H1 (cell line): ENCODE measurements at regions not wholly inside any gene's neighbourhood (a gene's known extent, or its start where the extent isn't known, plus 50 kb on each side); places are given as distances from the start of the nearest gene placed in this dataset.

ENCODE experiments used
- BACH1 ChIP-seq: IDR thresholded peaks from 2 replicates; pipeline ENCODE4 v1.6.1; 2012; ENCODE audit warnings: low read length, improper control_type of control experiment
- CBX5 ChIP-seq: fragments of 300-800, 300-1000 bp; sonication (generic); IDR thresholded peaks from 2 replicates; pipeline ENCODE4 v1.7.1; 2016; ENCODE audit warnings: antibody characterized with exemption, low read length, low read depth
- CEBPB ChIP-seq: IDR thresholded peaks from 2 replicates; pipeline ENCODE4 v1.6.1; 2012; ENCODE audit warnings: low read depth, low read length
- EZH2 ChIP-seq: fragments of 200-600 bp; sonication (generic); IDR thresholded peaks from 2 replicates; pipeline ENCODE4 v1.7.1; 2012; ENCODE audit warnings: low read depth, mild to moderate bottlenecking, moderate library complexity, low read length, inconsistent platforms; ENCODE audit not compliant: severe bottlenecking
- JUN ChIP-seq: IDR thresholded peaks from 2 replicates; pipeline ENCODE4 v1.6.1; 2011; ENCODE audit warnings: low read depth, mild to moderate bottlenecking, improper control_type of control experiment, low read length
- NANOG ChIP-seq: IDR thresholded peaks from 2 replicates; pipeline ENCODE4 v1.6.1; 2011; ENCODE audit warnings: low read length, low read depth, mild to moderate bottlenecking, inconsistent platforms; ENCODE audit not compliant: insufficient read depth, poor library complexity, severe bottlenecking
- SIRT6 ChIP-seq: IDR thresholded peaks from one replicate; pipeline ENCODE4 v1.7.1; 2012; ENCODE audit warnings: low read length, inconsistent platforms
- SP2 ChIP-seq: IDR thresholded peaks from 2 replicates; pipeline ENCODE4 v1.6.1; 2012; ENCODE audit warnings: mild to moderate bottlenecking, low read length, inconsistent platforms
- TAF7 ChIP-seq: optimal IDR thresholded peaks from 2 replicates; pipeline ENCODE3; 2011; ENCODE audit warnings: low read depth, mild to moderate bottlenecking, inconsistent platforms, low read length, moderate library complexity, borderline replicate concordance
- TCF12 ChIP-seq: IDR thresholded peaks from 2 replicates; pipeline ENCODE4 v1.6.1; 2011; ENCODE audit warnings: low read depth, mild to moderate bottlenecking, low read length
- USF2 ChIP-seq: IDR thresholded peaks from 2 replicates; pipeline ENCODE4 v1.6.1; 2011; ENCODE audit warnings: low read length, improper control_type of control experiment
- TF ChIP-seq, protein P1 (sequence below): fragments of 300-600 bp; sonication (generic); IDR thresholded peaks from 2 replicates; pipeline ENCODE4 v1.7.1; 2012; ENCODE audit warnings: low read length, moderate library complexity, mild to moderate bottlenecking, inconsistent platforms; ENCODE audit not compliant: insufficient replicate concordance

DNA sequence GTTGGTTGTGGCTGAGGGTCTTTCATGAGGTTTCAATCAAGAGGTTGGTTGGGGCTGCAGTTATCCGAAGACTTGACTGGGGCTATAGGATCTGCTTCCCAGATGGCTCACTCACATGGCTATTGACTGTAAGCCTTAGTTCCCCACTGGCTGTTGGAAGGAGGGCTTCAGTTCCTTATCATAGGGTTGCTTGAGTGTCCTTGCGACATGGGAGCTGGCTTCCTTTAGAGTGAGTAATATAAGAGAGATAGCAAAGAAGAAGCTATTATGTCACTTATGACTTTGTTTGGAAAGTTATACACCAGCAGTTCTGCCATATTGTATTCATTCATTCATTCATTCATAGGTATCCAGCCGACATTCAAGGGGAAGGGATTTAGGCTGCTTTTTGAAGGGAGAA, 121.4 kb upstream of the WSCD1 start (continued):
- TF ChIP-seq, protein P1, sequence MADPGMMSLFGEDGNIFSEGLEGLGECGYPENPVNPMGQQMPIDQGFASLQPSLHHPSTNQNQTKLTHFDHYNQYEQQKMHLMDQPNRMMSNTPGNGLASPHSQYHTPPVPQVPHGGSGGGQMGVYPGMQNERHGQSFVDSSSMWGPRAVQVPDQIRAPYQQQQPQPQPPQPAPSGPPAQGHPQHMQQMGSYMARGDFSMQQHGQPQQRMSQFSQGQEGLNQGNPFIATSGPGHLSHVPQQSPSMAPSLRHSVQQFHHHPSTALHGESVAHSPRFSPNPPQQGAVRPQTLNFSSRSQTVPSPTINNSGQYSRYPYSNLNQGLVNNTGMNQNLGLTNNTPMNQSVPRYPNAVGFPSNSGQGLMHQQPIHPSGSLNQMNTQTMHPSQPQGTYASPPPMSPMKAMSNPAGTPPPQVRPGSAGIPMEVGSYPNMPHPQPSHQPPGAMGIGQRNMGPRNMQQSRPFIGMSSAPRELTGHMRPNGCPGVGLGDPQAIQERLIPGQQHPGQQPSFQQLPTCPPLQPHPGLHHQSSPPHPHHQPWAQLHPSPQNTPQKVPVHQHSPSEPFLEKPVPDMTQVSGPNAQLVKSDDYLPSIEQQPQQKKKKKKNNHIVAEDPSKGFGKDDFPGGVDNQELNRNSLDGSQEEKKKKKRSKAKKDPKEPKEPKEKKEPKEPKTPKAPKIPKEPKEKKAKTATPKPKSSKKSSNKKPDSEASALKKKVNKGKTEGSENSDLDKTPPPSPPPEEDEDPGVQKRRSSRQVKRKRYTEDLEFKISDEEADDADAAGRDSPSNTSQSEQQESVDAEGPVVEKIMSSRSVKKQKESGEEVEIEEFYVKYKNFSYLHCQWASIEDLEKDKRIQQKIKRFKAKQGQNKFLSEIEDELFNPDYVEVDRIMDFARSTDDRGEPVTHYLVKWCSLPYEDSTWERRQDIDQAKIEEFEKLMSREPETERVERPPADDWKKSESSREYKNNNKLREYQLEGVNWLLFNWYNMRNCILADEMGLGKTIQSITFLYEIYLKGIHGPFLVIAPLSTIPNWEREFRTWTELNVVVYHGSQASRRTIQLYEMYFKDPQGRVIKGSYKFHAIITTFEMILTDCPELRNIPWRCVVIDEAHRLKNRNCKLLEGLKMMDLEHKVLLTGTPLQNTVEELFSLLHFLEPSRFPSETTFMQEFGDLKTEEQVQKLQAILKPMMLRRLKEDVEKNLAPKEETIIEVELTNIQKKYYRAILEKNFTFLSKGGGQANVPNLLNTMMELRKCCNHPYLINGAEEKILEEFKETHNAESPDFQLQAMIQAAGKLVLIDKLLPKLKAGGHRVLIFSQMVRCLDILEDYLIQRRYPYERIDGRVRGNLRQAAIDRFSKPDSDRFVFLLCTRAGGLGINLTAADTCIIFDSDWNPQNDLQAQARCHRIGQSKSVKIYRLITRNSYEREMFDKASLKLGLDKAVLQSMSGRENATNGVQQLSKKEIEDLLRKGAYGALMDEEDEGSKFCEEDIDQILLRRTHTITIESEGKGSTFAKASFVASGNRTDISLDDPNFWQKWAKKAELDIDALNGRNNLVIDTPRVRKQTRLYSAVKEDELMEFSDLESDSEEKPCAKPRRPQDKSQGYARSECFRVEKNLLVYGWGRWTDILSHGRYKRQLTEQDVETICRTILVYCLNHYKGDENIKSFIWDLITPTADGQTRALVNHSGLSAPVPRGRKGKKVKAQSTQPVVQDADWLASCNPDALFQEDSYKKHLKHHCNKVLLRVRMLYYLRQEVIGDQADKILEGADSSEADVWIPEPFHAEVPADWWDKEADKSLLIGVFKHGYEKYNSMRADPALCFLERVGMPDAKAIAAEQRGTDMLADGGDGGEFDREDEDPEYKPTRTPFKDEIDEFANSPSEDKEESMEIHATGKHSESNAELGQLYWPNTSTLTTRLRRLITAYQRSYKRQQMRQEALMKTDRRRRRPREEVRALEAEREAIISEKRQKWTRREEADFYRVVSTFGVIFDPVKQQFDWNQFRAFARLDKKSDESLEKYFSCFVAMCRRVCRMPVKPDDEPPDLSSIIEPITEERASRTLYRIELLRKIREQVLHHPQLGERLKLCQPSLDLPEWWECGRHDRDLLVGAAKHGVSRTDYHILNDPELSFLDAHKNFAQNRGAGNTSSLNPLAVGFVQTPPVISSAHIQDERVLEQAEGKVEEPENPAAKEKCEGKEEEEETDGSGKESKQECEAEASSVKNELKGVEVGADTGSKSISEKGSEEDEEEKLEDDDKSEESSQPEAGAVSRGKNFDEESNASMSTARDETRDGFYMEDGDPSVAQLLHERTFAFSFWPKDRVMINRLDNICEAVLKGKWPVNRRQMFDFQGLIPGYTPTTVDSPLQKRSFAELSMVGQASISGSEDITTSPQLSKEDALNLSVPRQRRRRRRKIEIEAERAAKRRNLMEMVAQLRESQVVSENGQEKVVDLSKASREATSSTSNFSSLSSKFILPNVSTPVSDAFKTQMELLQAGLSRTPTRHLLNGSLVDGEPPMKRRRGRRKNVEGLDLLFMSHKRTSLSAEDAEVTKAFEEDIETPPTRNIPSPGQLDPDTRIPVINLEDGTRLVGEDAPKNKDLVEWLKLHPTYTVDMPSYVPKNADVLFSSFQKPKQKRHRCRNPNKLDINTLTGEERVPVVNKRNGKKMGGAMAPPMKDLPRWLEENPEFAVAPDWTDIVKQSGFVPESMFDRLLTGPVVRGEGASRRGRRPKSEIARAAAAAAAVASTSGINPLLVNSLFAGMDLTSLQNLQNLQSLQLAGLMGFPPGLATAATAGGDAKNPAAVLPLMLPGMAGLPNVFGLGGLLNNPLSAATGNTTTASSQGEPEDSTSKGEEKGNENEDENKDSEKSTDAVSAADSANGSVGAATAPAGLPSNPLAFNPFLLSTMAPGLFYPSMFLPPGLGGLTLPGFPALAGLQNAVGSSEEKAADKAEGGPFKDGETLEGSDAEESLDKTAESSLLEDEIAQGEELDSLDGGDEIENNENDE, result no peak
- TF ChIP-seq TCF12, result no peak
- no peak for TF ChIP-seq CBX5
- no peak for TF ChIP-seq SP2
- TF ChIP-seq SIRT6, result no peak
- no peak for TF ChIP-seq TAF7
- TF ChIP-seq BACH1, result no peak
- TF ChIP-seq JUN, result no peak
- no peak for TF ChIP-seq USF2
- no peak for TF ChIP-seq EZH2
- no peak for TF ChIP-seq NANOG
- no peak for TF ChIP-seq CEBPB
